ENCODE measurements at regions not wholly inside any gene's neighbourhood (a gene's known extent, or its start where the extent isn't known, plus 50 kb on each side); places are given as distances from the start of the nearest gene placed in this dataset.
"Not testable (repeated sequence)": the region's sequence is repeated elsewhere in the genome, so short reads cannot be mapped to it uniquely, and the experiment has no call there.

DNA sequence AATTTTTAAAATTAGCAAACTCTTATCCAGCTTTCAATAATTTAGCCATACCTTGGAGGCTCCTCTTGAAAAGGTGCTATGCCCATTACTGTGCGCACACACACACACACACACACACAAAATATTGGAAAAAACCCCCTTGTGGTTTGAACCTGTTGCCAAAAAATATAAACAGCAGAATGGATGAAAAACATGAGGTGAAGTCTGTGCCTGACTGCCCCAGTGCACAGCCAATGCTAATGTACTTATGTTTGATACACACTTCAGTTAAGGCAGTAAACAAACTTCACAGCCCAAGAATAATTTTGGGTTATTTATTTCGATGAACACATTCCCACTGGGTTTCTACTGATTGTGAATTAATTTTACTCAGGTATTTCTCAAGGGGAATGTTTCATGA lies 113.2 kb upstream of the SEM1 start:
- no peaks in the 10 kb centered on the region for H3K36me3 Mint-ChIP-seq
- H3K9me3 Mint-ChIP-seq, result no peaks in the 10 kb centered on the region
- TF ChIP-seq, protein P1, sequence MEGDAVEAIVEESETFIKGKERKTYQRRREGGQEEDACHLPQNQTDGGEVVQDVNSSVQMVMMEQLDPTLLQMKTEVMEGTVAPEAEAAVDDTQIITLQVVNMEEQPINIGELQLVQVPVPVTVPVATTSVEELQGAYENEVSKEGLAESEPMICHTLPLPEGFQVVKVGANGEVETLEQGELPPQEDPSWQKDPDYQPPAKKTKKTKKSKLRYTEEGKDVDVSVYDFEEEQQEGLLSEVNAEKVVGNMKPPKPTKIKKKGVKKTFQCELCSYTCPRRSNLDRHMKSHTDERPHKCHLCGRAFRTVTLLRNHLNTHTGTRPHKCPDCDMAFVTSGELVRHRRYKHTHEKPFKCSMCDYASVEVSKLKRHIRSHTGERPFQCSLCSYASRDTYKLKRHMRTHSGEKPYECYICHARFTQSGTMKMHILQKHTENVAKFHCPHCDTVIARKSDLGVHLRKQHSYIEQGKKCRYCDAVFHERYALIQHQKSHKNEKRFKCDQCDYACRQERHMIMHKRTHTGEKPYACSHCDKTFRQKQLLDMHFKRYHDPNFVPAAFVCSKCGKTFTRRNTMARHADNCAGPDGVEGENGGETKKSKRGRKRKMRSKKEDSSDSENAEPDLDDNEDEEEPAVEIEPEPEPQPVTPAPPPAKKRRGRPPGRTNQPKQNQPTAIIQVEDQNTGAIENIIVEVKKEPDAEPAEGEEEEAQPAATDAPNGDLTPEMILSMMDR (IDR thresholded peaks at IDR 0.05; ENCODE audit: unreplicated experiment), result no peak
- H3K4me3 Mint-ChIP-seq, result no peak overlapping the region
- no peak for DNase-seq (ENCODE audit: low spot score in 2 of 2, unreplicated experiment in 2 of 2)
- peaks cover 7% of the 10 kb centered on the region for H3K4me1 Mint-ChIP-seq
- H3K27me3 Mint-ChIP-seq (ENCODE audit: low read depth), result no peaks in the 10 kb centered on the region
- H3K27ac Mint-ChIP-seq, result no peak overlapping the region

DNA sequence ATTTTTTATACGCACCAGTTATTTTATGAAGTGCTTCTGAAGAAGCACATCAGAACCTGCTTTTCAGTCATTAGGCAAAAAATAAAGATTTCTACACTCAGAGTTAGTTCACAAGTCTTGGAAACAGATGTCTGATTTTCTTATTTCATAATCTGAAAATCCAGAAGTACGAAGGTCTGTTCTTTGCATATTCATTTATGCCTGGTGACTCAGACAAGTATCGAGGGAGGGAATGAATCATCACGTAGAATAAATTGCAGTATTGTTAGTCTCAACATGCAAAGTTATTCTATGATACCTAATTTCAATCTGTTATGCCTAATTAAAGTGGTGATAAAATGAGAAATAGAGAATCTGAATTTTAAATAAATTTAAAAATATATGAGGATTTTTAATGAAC lies 113.6 kb upstream of the SEM1 start:
- no peaks in the 10 kb centered on the region for H3K36me3 Mint-ChIP-seq
- H3K4me1 Mint-ChIP-seq, result peaks cover 7% of the 10 kb centered on the region
- H3K9me3 Mint-ChIP-seq, result no peaks in the 10 kb centered on the region
- H3K4me3 Mint-ChIP-seq, result no peak overlapping the region
- no peak for DNase-seq (ENCODE audit: low spot score in 2 of 2, unreplicated experiment in 2 of 2)
- no peaks in the 10 kb centered on the region for H3K27me3 Mint-ChIP-seq (ENCODE audit: low read depth)
- TF ChIP-seq, protein P1 (IDR thresholded peaks at IDR 0.05; ENCODE audit: unreplicated experiment), result no peak
- no peak overlapping the region for H3K27ac Mint-ChIP-seq

DNA sequence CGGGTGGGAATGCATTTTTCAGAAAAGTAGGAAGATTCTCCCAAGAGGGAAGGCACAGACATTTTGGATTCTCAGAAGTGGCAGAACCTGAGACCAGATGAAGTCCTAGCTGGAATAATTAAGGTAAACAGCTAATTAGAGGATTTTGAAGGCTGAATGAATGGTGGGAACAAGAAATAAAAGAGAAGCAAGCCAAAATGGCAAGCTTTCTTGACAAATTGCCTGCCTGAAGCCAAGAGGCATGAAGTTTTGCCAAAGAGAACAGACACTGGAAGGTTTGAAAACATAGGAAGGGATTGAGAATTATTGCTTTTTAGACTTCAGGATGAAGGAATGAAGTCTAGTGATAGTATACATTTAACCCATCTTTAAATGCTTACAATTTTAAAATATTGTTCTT lies 115.0 kb upstream of the SEM1 start:
- Mint-ChIP-seq H3K27me3 (ENCODE audit: low read depth) (no peaks in the 10 kb centered on the region), H3K27ac (no peak overlapping the region), H3K4me3 (no peak overlapping the region), H3K4me1 (peaks cover 4% of the 10 kb centered on the region), H3K9me3 (no peaks in the 10 kb centered on the region), H3K36me3 (no peaks in the 10 kb centered on the region)
- DNase-seq (ENCODE audit: low spot score in 2 of 2, unreplicated experiment in 2 of 2), result no peak
- TF ChIP-seq, protein P1 (IDR thresholded peaks at IDR 0.05; ENCODE audit: unreplicated experiment), result no peak

DNA sequence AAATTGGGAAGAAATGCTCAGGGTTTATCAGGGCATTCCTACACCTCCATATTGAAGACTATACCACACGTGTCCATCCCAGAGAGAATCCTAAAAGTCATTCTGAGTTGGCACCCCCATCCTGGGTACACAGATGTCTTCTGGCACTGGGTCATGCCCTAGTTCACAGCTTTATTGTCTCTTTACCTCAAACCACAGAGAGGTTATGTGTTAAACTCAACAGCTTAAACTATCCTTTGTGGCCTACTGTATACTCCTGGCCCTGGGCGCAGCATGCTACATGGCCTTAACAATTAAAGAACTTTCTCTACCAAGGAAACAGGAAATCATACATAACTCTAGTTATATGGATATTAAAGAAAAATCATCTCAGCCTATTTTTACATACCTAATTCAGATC lies 115.6 kb upstream of the SEM1 start:
- no peaks in the 10 kb centered on the region for H3K27me3 Mint-ChIP-seq (ENCODE audit: low read depth)

DNA sequence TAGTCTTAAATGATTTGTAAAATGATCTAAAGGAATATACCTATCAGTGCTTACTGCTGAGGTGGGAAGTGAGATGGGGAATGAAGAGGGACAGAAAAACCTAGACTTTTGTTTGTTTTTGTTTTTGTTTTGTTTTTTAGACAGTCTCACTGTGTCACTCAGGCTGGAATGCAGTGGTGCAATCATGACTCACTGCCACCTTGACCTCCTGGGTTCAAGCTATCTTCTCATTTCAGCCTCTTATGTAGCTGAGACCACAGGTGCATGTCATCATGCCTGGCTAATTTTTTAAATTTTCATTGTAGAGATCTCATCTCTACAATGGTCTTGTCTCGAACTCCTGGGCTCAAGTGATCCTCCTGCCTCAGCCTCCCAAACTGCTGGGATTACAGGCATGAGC lies 116.4 kb upstream of the SEM1 start:
- Mint-ChIP-seq H3K27me3 (ENCODE audit: low read depth) (no peaks in the 10 kb centered on the region), H3K9me3 (no peaks in the 10 kb centered on the region), H3K4me3 (no peak overlapping the region), H3K27ac (no peak overlapping the region), H3K36me3 (no peaks in the 10 kb centered on the region), H3K4me1 (peaks cover 13% of the 10 kb centered on the region)
- no peak for DNase-seq (ENCODE audit: low spot score in 2 of 2, unreplicated experiment in 2 of 2)
- TF ChIP-seq, protein P1 (IDR thresholded peaks at IDR 0.05; ENCODE audit: unreplicated experiment), result no peak

More for the DNA sequence above, 115.6 kb upstream of the SEM1 start:
- H3K9me3 Mint-ChIP-seq, result no peaks in the 10 kb centered on the region
- TF ChIP-seq, protein P1 (IDR thresholded peaks at IDR 0.05; ENCODE audit: unreplicated experiment), result no peak
- H3K36me3 Mint-ChIP-seq, result no peaks in the 10 kb centered on the region
- H3K4me3 Mint-ChIP-seq, result no peak overlapping the region
- peaks cover 7% of the 10 kb centered on the region for H3K4me1 Mint-ChIP-seq
- H3K27ac Mint-ChIP-seq, result no peak overlapping the region
- DNase-seq (ENCODE audit: low spot score in 2 of 2, unreplicated experiment in 2 of 2), result no peak

DNA sequence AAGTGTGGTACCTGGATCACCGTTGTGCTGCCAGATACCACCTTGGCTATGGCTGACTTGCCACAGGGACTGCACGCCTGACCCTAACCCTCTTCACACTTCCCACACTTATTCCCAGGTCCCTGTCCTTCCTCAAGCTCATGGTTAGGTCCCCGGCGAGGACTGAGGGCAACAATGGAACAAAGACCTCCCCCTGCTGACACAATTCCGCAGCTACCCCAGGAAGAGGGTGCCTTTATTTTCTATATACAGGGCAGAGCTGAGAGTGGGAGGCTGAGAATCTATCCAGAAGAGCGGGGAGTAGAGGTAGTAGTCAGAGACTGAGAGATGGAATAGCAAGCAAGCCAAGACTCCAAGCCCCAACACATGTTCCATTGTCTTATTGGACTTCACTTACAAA lies 118.1 kb upstream of the SEM1 start:
- Mint-ChIP-seq H3K36me3 (no peaks in the 10 kb centered on the region), H3K27ac (no peak overlapping the region), H3K4me1 (peaks cover 29% of the 10 kb centered on the region), H3K4me3 (no peak overlapping the region), H3K27me3 (ENCODE audit: low read depth) (no peaks in the 10 kb centered on the region), H3K9me3 (no peaks in the 10 kb centered on the region)
- no peak for DNase-seq (ENCODE audit: low spot score in 2 of 2, unreplicated experiment in 2 of 2)
- TF ChIP-seq, protein P1 (IDR thresholded peaks at IDR 0.05; ENCODE audit: unreplicated experiment), result no peak

DNA sequence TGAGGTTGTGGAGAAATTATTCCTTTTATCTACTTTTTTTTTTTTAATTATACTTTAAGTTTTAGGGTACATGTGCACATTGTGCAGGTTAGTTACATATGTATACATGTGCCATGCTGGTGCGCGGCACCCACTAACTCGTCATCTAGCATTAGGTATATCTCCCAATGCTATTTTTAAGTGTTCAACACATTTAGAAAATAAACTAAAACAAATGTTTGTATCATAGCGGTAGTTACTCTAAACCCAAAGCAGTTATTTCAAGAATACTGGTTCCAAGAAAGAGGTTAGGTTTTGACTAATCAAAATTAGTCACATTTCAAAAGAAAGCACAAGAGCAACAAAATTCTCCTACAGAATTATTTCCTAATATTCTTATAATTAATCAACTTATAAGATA lies 119.5 kb upstream of the SEM1 start:
- not testable (repeated sequence) for H3K27ac Mint-ChIP-seq; DNase-seq (ENCODE audit: low spot score in 2 of 2, unreplicated experiment in 2 of 2); H3K36me3 Mint-ChIP-seq; H3K4me3 Mint-ChIP-seq; H3K9me3 Mint-ChIP-seq; H3K27me3 Mint-ChIP-seq (ENCODE audit: low read depth)
- H3K4me1 Mint-ChIP-seq, result peaks cover 41% of the 10 kb centered on the region

All from mesothelial cell of epicardium (in vitro differentiated cells).